WTC11 (cell line): ENCODE measurements at regions not wholly inside any gene's neighbourhood (a gene's known extent, or its start where the extent isn't known, plus 50 kb on each side); places are given as distances from the start of the nearest gene placed in this dataset.
"Not testable (repeated sequence)": the region's sequence is repeated elsewhere in the genome, so short reads cannot be mapped to it uniquely, and the experiment has no call there.

ENCODE experiments used
- ATAC-seq: fragments of 200-7000 bp; cut with Tn5 transposase; 2 replicates; pipeline ENCODE4 v1.10.0; 2021; ENCODE audit warnings: mild to moderate bottlenecking, moderate library complexity
- CTCF ChIA-PET: fragments of 300-600 bp; sonication (Branson Sonifier 250); formaldehyde crosslinking; loops from one replicate; lab custom pipeline; 2021; ENCODE audit warnings: antibody characterized with exemption; lab: Charles Lee
- POLR2A ChIA-PET: fragments of 350-600 bp; sonication (Branson Sonifier 250); formaldehyde crosslinking; loops from one replicate; lab custom pipeline; 2021; ENCODE audit warnings: antibody characterized with exemption; lab: Charles Lee
- DNase-seq: peaks from one replicate; pipeline ENCODE4 v3.0.0; 2021; ENCODE audit warnings: low spot score
- H3K27ac Mint-ChIP-seq: 2 replicates; pipeline ENCODE4 v1.8.0; 2021; ENCODE audit warnings: mixed read lengths
- H3K27me3 Mint-ChIP-seq: 2 replicates; pipeline ENCODE4 v1.8.0; 2021; ENCODE audit warnings: low read depth, mild to moderate bottlenecking, moderate library complexity, mixed read lengths
- H3K36me3 Mint-ChIP-seq: 2 replicates; pipeline ENCODE4 v1.8.0; 2021; ENCODE audit warnings: mixed read lengths
- H3K4me1 Mint-ChIP-seq: 2 replicates; pipeline ENCODE4 v1.8.0; 2022; ENCODE audit warnings: mixed read lengths
- H3K4me3 Mint-ChIP-seq: 2 replicates; pipeline ENCODE4 v1.8.0; 2021; ENCODE audit warnings: mild to moderate bottlenecking, moderate library complexity, mixed read lengths
- H3K9me3 Mint-ChIP-seq: 2 replicates; pipeline ENCODE4 v1.8.0; 2021; ENCODE audit warnings: mixed read lengths
- GABPB1 ChIP-seq: sonication (generic); formaldehyde crosslinking; IDR thresholded peaks from 2 replicates; pipeline ENCODE4 v1.8.1; 2023; ENCODE audit warnings: mild to moderate bottlenecking, missing genetic modification reagents

DNA sequence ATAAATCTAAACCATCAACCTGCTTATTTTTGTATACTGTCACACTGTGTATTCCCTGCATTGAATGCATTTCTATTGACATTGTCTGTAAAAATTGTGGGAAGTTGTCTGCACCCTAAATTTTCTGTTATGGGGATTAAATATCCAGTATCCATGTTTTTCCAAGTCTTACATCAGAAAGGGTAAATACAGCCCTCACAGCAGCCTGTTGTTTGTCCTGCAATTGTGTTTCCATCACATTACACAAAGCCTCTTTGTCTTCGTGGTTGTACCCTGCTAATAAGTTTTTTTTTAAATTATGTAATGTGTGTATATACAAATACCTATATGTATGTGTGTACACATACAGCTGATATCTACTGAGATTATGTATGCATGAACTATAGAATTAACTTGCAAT is 109.2 kb upstream of the PTPN20 start:
- H3K9me3 Mint-ChIP-seq, H3K27me3 Mint-ChIP-seq, CTCF ChIA-PET, H3K27ac Mint-ChIP-seq, H3K4me3 Mint-ChIP-seq, ATAC-seq, H3K36me3 Mint-ChIP-seq, H3K4me1 Mint-ChIP-seq, DNase-seq, POLR2A ChIA-PET: not testable (repeated sequence)
- TF ChIP-seq GABPB1 (CRISPR knock-in tag): peak; percentile 83

DNA sequence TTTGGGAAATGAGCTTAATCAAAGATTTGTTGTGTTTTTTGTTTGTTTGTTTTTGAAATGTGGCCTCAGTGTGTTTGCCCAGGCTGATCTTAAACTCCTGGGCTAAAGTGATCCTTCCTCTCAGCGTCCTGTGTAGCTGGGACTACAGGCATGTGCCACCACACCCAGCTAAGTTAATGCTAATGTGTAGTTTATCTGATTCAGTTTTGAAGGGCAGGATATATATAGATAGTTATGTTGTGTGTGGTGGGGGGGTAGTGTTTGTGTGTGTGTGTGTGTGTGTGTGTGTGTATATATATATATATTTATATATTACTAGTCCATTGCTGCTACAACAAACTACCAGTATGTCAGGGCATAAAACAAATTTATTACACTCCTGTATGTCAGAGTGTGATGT is 108.1 kb upstream of the PTPN20 start:
- ATAC-seq, CTCF ChIA-PET, H3K27me3 Mint-ChIP-seq, H3K4me1 Mint-ChIP-seq, H3K36me3 Mint-ChIP-seq, H3K27ac Mint-ChIP-seq, H3K4me3 Mint-ChIP-seq, POLR2A ChIA-PET, DNase-seq, H3K9me3 Mint-ChIP-seq: not testable (repeated sequence)

DNA sequence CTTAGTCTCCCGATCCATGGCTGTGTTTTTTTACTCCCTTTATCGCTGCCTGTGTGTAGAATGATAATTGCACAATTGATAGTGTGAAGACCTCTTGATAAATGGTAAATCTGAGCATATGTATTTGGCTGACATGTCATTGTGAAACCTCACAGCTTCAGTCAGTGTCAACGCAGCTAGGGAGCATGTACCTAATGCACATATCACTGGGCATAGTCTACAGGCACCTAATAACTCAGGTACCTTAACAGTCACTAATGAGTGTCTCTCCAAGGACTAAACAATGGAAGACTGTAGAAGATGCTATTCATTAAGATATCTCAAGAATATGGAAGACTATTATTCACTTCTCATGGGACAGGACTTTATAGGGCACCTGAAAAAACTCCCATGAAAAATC is 101.0 kb upstream of the PTPN20 start:
- H3K36me3 Mint-ChIP-seq, H3K4me3 Mint-ChIP-seq, H3K4me1 Mint-ChIP-seq, H3K9me3 Mint-ChIP-seq, CTCF ChIA-PET, H3K27me3 Mint-ChIP-seq, POLR2A ChIA-PET, H3K27ac Mint-ChIP-seq, DNase-seq, ATAC-seq: not testable (repeated sequence)

DNA sequence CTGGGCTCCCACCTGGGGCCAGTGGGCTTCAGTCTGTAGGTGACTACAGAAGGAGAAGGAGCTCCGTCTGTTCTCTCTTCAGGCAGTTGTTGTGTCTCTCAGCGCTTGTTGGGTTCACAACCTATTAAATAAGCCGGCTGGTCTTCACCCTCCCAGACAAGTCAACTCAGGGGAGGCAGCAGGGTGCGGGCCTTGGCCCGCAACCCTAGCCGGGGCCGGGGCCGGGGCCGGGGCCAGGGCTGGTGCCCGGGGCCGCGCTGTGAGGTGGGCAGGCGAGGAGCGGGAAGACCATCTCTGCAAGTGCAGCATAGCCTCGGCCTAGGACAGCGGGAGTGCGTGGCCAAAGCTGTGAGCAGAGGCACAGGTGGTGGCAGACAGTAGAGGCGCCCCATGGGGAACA is 95.1 kb upstream of the PTPN20 start:
- H3K36me3 Mint-ChIP-seq, H3K4me3 Mint-ChIP-seq, H3K27me3 Mint-ChIP-seq, H3K4me1 Mint-ChIP-seq, POLR2A ChIA-PET, H3K27ac Mint-ChIP-seq, H3K9me3 Mint-ChIP-seq, DNase-seq, CTCF ChIA-PET, ATAC-seq: not testable (repeated sequence)

DNA sequence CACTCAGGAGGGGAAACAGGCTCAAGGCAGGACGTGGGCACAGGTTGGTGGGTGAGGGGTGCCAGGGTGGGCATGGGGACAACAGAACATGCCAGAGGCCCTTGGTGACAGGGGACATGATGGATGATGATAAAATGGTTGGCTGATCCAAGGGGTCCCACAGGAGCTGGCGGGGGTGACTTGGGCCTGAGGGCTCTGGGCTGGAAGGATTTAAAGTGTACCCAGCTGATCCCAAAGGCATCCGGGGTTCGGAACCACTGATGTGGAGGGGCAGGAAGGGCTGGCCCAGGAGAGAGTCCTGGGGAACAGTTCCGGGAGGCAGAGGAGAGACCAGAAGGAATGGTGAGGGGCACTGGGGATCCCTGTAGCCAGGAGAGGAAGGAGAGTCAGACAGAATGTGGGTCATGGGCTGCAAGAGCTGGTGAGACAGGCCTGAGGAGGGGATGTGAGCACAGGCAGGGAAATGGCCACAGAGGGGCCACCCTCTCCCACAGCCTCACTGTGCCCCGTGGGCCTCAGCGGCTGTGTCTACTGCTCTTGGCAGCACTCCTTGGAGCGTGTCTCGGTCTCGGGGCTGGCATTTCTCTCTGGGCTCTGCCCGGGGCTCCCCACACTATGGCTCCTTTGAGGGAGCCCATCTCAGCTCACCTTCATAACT is 70.7 kb upstream of the PTPN20 start:
- H3K4me1 Mint-ChIP-seq, H3K27me3 Mint-ChIP-seq, H3K4me3 Mint-ChIP-seq, DNase-seq, H3K27ac Mint-ChIP-seq, POLR2A ChIA-PET, ATAC-seq, H3K36me3 Mint-ChIP-seq, H3K9me3 Mint-ChIP-seq, CTCF ChIA-PET: not testable (repeated sequence)

DNA sequence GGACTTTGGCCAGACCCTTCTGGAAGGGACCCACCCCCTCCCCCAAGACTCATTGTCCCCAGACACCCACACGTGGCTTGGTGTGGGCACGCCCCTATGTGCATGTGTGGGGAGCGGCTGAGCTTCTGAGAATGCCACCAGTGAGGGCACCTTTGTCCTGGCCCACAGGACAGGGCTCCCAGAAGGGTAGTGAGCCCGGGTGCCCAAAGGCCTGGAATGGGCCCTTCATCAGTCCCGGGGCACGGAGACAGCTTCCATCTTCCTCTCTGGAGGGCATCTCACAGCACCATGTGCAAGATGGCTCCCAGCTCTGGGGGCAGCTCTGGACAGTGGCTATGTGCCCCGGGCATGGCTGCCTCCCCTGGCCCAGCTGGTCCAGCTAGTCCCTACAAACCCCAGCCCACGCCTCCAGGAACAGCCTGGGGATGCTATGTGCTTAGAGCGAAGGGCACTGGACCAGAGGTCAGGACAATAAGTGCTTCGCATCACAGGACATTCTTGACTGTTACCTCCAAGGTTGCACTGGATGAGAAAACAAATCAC is 70.1 kb upstream of the PTPN20 start:
- H3K36me3 Mint-ChIP-seq, H3K4me3 Mint-ChIP-seq, H3K27me3 Mint-ChIP-seq, H3K9me3 Mint-ChIP-seq, ATAC-seq, H3K4me1 Mint-ChIP-seq, H3K27ac Mint-ChIP-seq, CTCF ChIA-PET, POLR2A ChIA-PET, DNase-seq: not testable (repeated sequence)

DNA sequence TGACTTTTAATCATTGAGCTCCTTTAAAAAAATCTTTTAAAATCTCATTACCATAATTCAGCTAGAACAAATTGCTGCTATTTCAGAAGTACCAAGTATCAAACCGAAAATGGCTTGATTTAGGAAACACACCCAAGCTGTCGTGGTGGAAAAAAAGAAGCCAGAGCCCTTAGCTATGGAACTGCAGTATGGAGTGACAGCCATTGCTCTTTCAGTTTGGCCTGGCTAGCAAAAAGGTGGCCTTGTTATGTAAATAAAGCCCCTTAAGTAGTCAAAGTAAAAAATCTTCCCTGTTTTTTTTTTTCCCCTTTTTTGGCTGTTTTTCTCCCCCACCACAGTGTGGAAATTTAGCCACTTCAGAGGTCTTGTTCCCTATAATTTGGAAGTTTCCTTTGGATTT is 66.0 kb upstream of the PTPN20 start:
- H3K27me3 Mint-ChIP-seq, CTCF ChIA-PET, H3K36me3 Mint-ChIP-seq, DNase-seq, POLR2A ChIA-PET, H3K4me3 Mint-ChIP-seq, H3K27ac Mint-ChIP-seq, H3K4me1 Mint-ChIP-seq, H3K9me3 Mint-ChIP-seq: not testable (repeated sequence)
- ATAC-seq: peak; percentile 68

DNA sequence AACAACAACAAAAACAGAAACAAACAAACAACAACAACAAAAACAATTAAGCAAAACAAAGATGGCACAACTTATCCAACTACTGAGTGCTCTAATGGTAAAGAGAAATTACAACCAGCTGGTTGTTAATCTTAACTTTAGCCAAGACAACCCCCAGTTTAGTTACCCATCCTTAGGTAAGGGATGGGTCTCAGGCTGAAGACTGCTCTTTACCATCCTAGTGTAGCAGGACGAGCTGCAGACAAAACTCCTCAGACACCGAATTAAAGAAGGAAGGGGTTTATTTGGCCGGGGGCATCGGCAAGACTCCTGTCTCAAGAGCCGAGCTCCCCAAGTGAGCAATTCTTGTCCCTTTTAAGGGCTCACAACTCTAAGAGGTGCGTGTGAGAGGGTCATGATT is 65.6 kb upstream of the PTPN20 start:
- DNase-seq, H3K27me3 Mint-ChIP-seq, H3K9me3 Mint-ChIP-seq, H3K36me3 Mint-ChIP-seq, POLR2A ChIA-PET, H3K4me1 Mint-ChIP-seq, CTCF ChIA-PET, H3K27ac Mint-ChIP-seq, H3K4me3 Mint-ChIP-seq: not testable (repeated sequence)
- peak; percentile 53; the same call in 1 of the 2 replicates for ATAC-seq

DNA sequence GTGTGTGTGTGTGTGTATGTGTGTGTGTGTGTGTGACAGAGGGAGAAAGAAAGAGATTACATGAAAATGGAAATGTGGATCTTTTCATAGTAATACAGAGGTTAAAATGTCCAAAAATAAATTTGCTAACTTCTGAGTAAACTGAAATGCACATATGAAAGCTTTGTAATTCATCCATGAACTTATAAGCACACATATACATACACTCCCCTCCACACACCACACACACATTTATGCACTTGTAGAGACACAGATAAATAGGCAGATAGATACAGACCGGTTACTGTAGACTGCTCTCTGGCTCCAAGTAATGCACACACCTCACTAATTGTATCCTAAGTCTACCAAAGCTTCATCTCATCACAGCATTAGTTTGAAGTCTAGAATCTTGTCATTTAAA is 50.5 kb upstream of the PTPN20 start:
- H3K36me3 Mint-ChIP-seq: not testable (repeated sequence)

More for the DNA sequence above, 50.5 kb upstream of the PTPN20 start:
- CTCF ChIA-PET, H3K4me1 Mint-ChIP-seq, H3K4me3 Mint-ChIP-seq, DNase-seq, POLR2A ChIA-PET, H3K27ac Mint-ChIP-seq, ATAC-seq, H3K9me3 Mint-ChIP-seq, H3K27me3 Mint-ChIP-seq: not testable (repeated sequence)
